Left cardiac atrium (tissue), 4 donors: ENCODE measurements at regions not wholly inside any gene's neighbourhood (a gene's known extent, or its start where the extent isn't known, plus 50 kb on each side); places are given as distances from the start of the nearest gene placed in this dataset.

ENCODE experiments used
- ATAC-seq, 2 donors: fragments of 200-7000 bp; cut with Tn5 transposase; one replicate each; pipeline ENCODE4 v1.9.1; 2020; ENCODE audit warnings: mild to moderate bottlenecking in 2 of 2, moderate library complexity in 2 of 2
- DNase-seq: peaks from one replicate; pipeline ENCODE4 v3.0.0-alpha.2; 2020
- intact Hi-C, 2 donors: fragments of 100-400 bp; cut with DNase I; formaldehyde crosslinking; loops; one replicate each; pipeline versions ENCODE4 v1.14.1 to v1.15.1; 2022 to 2023
- donor health status: DM: no; HTN: yes; CAD: no.
- donor health status: DM: no; HTN: yes; CAD: no; lungs with severe emphysema.
- donor health status: DM: yes; HTN: yes; CAD: no.
- donor health status: Dilated cardiomyopathy.

DNA sequence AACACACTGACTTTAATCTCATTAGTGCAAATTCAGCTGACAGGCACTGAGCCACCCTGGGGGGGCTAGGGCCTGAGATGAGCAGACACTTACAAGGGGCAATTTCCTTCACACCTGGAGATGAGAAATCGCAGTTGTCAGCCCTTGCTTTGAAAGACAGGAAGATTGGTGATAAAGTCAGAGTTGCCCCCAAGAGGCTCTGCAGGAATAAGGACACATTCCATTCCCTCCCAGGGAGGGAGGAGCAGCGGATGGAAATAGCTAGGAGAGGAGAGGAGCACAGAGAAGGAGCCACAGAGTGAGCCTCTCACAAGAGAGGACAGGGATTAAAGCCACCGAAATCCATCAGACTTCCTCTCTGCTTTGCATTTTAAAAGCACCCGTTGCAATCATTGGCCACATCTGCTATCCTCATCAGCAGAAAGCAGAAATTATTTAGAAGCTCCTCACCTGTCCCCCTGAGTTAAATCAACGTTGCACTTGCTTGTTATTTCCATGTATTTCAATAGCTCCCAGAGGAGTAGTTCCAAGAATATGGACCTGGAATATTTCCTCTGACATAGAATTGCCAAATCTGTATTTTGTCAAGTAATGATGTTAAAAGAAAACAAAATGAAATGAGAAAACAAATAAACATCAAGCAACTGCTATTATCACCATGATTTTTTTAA, 213.7 kb downstream of the BARX2 start:
- intact Hi-C loops, result no loop called here
- no peak for ATAC-seq
- no peak for DNase-seq

DNA sequence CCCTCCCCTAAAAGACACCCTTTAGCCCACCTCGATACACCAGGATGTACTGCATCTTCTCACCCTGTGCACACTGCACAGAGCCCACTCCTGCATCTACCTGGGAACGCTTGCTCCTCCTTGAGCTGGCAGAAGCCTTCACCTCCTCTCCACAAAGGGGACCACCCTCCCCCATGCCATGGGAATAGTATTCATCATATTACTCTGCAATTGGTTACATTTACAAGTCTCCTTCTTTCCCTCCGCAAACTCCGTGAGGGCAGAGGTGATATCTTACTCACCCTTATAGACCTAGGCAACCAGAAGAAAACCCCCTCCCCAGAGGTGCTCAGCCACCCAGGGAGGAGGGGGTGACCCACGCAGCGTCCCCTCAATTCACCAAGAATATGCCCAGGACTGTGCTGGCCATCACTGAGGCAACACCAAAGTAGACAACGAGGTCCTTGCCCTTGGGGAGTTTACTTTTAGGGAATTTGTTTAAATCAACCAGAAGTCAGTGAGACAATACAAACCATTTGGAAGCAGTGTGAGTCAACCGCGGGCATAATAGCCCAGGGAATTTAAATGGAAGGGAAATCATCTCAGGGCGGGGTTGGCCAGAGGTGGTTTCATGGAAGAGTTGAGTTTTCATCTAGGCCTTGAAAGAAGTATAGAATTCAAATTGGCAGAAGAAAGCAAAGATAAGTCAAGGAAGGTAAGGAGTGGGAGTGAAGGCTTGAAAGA, 214.5 kb downstream of the BARX2 start:
- ATAC-seq (no peak), DNase-seq (no peak)
- intact Hi-C loops, result no loop called here

DNA sequence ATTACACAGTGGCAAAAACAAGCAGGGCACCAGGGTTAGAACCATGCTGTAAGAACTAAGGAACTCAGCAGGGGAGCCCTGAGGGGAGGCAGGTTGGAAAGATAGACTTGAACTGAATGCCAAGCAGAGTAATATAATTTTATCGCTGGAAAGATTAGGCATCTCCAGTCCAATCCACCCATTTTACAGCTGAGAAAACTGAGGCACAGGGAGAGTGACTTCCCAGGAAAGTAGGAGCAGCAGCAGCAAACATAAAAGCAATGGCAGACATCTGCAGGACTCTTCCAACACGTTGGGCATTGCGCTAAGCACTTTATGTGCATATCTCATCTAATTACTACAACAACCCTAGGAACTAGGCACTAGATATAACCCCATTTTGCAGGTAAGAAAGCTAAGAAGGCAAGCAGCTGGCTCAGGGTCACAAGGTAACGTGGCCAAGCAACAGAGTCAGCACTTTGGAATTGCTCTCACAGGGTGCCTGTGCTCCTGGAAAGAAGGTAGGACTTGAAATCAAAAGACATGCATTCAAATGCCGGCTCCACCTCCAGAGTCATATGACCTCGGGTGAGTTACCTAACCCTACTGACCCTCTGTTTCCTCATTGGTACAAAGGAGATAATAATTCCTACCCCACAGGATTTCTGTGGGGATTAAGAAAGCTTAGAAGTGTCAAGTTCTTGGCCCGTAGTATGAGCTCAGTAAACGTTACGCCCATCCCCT, 215.3 kb downstream of the BARX2 start:
- intact Hi-C loops, result no loop called here
- DNase-seq (no peak), ATAC-seq (no peak)

- intact Hi-C loops, result no loop called here
- ATAC-seq (no peak), DNase-seq (no peak)
Measured at GRCh38 chr11:129591527-129591926, 215.9 kb downstream of the BARX2 start.

GRCh38 chr11:129592191-129592590, 216.5 kb downstream of the BARX2 start:
- DNase-seq (no peak), ATAC-seq (no peak)
- intact Hi-C loops, result no loop called here

- intact Hi-C loops, result no loop called here
- DNase-seq (no peak), ATAC-seq (no peak)
Measured at GRCh38 chr11:129593098-129593497, 217.4 kb downstream of the BARX2 start.

DNA sequence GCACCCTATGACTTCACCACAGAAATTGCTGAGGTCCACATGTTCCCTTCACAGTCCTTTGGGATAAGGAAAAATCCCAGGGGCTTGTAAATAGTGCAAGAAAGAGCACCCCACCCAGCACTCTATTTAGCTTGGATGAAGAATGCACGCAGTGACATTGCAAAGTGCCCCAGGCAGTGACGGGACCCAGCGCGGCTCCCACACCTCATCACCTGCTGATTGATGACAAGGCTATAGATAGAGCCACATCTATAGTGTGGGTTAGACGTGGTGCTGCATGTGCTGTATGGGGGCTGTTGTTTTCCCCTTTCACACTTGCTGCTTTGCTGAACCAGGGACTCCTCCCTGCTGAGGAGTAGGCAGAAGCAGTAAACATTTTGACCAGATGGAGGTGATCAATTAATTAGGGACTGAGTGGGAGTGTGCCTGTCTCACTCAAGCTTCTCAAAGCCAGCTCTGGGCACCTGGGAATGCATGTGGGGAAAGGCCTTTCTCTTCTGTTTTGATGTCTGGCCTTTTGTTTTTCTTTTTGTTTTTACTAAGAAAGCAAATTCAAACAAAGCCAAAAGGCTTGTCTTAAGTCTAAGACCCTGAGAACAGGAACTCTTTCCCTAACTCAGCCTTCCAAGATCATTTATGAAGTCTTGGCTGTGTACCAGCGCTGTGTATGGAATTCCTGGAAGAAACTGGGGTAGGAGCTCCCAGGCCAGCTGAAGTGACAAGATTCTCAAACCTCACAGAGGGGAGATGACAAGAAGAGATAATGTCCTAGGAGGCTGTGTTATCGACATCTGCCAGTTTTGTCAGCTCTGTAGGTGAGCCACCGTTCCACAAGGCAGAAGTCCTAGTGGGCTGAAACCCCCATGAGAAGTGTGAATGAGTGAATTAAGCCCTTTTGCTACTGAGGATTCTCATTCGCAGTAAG, 219.7 kb downstream of the BARX2 start:
- intact Hi-C loops, result no loop called here
- DNase-seq (no peak), ATAC-seq (no peak)

DNA sequence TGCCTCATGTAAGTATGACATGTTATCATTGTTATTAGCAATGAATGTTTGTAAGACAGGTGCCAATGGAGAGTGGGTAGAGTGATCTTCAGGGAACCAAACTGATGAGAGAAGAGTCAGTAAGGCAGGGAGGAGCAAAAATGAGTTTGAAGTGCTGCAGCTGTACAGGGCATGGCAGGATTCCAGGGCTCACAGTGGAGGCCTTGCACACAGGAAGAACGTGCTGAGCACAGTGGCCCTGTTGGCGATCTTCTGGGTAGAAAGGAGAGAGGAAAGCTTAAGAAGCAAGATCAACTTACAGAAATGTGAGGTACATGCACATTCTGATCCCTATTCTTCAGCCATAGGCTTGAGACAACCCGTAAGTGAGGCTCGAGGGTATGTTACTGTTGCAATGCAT, 219.3 kb upstream of the TMEM45B start:
- intact Hi-C loops, result no loop called here
- no peak for DNase-seq
- no peak for ATAC-seq

GRCh38 chr11:129598378-129598777, 217.3 kb upstream of the TMEM45B start:
- intact Hi-C loops, result no loop called here
- no peak for ATAC-seq
- no peak for DNase-seq

DNA sequence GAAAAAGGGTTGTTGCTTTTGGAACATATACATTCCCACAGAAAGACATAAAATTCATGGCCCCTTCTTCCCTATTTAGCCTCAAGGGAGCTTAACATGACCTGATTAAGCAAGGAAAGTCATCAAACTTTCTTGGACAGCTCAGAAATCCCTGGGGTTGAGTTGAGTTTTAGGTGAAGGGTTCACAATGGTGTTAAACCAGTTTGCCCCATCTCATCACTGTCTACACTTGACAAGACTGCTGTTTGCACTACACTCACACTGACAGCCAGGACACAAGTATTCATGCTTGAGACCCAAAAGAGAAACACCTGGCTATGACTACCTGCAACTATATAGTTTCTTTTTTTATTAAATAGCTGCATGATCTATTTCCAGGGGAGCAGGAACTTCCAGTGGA, 209.8 kb upstream of the TMEM45B start:
- ATAC-seq (no peak), DNase-seq (no peak)
- intact Hi-C loops, result no loop called here

- DNase-seq (no peak), ATAC-seq (no peak)
- intact Hi-C loops, result no loop called here
Measured at GRCh38 chr11:129608711-129609110, 206.9 kb upstream of the TMEM45B start.

- intact Hi-C loops, result no loop called here
- no peak for ATAC-seq
- no peak for DNase-seq
Measured at GRCh38 chr11:129610125-129610524, 205.5 kb upstream of the TMEM45B start.

GRCh38 chr11:129610545-129610944, 205.1 kb upstream of the TMEM45B start:
- intact Hi-C loops, result no loop called here
- ATAC-seq, result no peak

GRCh38 chr11:129611661-129612446, 203.8 kb upstream of the TMEM45B start:
- intact Hi-C loops, result no loop called here
- no peak for ATAC-seq
- DNase-seq, result no peak

More at GRCh38 chr11:129610545-129610944, 205.1 kb upstream of the TMEM45B start:
- DNase-seq, result no peak

GRCh38 chr11:129612447-129612961, 203.1 kb upstream of the TMEM45B start:
- intact Hi-C loops, result no loop called here
- DNase-seq, result no peak
- ATAC-seq, result no peak

GRCh38 chr11:129613071-129613470, 202.6 kb upstream of the TMEM45B start:
- no peak for ATAC-seq
- intact Hi-C loops, result no loop called here
- DNase-seq, result no peak

GRCh38 chr11:129614256-129614944, 201.2 kb upstream of the TMEM45B start:
- intact Hi-C loops, result no loop called here

GRCh38 chr11:129618046-129618569, 197.5 kb upstream of the TMEM45B start:
- intact Hi-C loops, result no loop called here
- ATAC-seq (no peak), DNase-seq (no peak)

More at GRCh38 chr11:129614256-129614944, 201.2 kb upstream of the TMEM45B start:
- ATAC-seq (no peak), DNase-seq (no peak)
